ENCODE measurements at regions not wholly inside any gene's neighbourhood (a gene's known extent, or its start where the extent isn't known, plus 50 kb on each side); places are given as distances from the start of the nearest gene placed in this dataset.

- DNase-seq (ENCODE audit: low spot score) (no peak), ATAC-seq (no peak)
- no peaks in the 10 kb centered on the region for H3K36me3 ChIP-seq (ENCODE audit: insufficient read depth)
- H3K4me3 ChIP-seq: no peak overlapping the region
- H3K36me3 Mint-ChIP-seq (ENCODE audit: low read depth): no peaks in the 10 kb centered on the region
- no peaks in the 10 kb centered on the region for H3K27me3 Mint-ChIP-seq (ENCODE audit: insufficient read depth, low read depth, poor library complexity)
- H3K9me3 Mint-ChIP-seq: no peaks in the 10 kb centered on the region
- no peaks in the 10 kb centered on the region for H3K4me1 ChIP-seq (ENCODE audit: insufficient read depth)
- no peaks in the 10 kb centered on the region for H3K27me3 ChIP-seq (ENCODE audit: insufficient read depth)
- H3K4me1 Mint-ChIP-seq: no peaks in the 10 kb centered on the region
- H2AFZ ChIP-seq: no peak overlapping the region
- H4K20me1 ChIP-seq (replicated peaks; ENCODE audit: insufficient read depth): no peaks in the 10 kb centered on the region
- H3K4me3 Mint-ChIP-seq: no peak overlapping the region
- no peaks in the 10 kb centered on the region; the same call in none of the 2 replicates for H3K9me2 ChIP-seq (ENCODE audit: insufficient read depth)
- H3K79me2 ChIP-seq (replicated peaks; ENCODE audit: insufficient read depth): no peaks in the 10 kb centered on the region
- no peak overlapping the region for H3K27ac Mint-ChIP-seq
- TF ChIP-seq NANOG (IDR thresholded peaks at IDR 0.05; ENCODE audit: borderline replicate concordance): no peak
- TF ChIP-seq, protein P1, sequence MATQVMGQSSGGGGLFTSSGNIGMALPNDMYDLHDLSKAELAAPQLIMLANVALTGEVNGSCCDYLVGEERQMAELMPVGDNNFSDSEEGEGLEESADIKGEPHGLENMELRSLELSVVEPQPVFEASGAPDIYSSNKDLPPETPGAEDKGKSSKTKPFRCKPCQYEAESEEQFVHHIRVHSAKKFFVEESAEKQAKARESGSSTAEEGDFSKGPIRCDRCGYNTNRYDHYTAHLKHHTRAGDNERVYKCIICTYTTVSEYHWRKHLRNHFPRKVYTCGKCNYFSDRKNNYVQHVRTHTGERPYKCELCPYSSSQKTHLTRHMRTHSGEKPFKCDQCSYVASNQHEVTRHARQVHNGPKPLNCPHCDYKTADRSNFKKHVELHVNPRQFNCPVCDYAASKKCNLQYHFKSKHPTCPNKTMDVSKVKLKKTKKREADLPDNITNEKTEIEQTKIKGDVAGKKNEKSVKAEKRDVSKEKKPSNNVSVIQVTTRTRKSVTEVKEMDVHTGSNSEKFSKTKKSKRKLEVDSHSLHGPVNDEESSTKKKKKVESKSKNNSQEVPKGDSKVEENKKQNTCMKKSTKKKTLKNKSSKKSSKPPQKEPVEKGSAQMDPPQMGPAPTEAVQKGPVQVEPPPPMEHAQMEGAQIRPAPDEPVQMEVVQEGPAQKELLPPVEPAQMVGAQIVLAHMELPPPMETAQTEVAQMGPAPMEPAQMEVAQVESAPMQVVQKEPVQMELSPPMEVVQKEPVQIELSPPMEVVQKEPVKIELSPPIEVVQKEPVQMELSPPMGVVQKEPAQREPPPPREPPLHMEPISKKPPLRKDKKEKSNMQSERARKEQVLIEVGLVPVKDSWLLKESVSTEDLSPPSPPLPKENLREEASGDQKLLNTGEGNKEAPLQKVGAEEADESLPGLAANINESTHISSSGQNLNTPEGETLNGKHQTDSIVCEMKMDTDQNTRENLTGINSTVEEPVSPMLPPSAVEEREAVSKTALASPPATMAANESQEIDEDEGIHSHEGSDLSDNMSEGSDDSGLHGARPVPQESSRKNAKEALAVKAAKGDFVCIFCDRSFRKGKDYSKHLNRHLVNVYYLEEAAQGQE (IDR thresholded peaks at IDR 0.05; ENCODE audit: unreplicated experiment): no peak
- TF ChIP-seq ZNF331 (CRISPR knock-in tag; IDR thresholded peaks at IDR 0.05; ENCODE audit: low read depth): no peak
- no peak for TF ChIP-seq STAT1 (IDR thresholded peaks at IDR 0.05; ENCODE audit: unreplicated experiment)
- no peak for TF ChIP-seq EZH2 (IDR thresholded peaks at IDR 0.05; ENCODE audit: low read depth, unreplicated experiment)
- no peak for TF ChIP-seq POLR2AphosphoS5 (IDR thresholded peaks at IDR 0.05; ENCODE audit: low read depth)
- no peak for TF ChIP-seq EZH2phosphoT487 (IDR thresholded peaks at IDR 0.05; ENCODE audit: unreplicated experiment)
- TF ChIP-seq CREB1 (CRISPR knock-in tag; IDR thresholded peaks at IDR 0.05; ENCODE audit: low read depth): no peak
- TF ChIP-seq CTCF (conservative IDR thresholded peaks at IDR 0.05; ENCODE audit: low read depth in 2 of 2): no peak
- no peak for TF ChIP-seq JUNB (IDR thresholded peaks at IDR 0.05; ENCODE audit: unreplicated experiment)
- no peak for TF ChIP-seq ZNF462 (CRISPR knock-in tag; IDR thresholded peaks at IDR 0.05)
- TF ChIP-seq ZNF114 (CRISPR knock-in tag; IDR thresholded peaks at IDR 0.05): no peak
- TF ChIP-seq, protein P2, sequence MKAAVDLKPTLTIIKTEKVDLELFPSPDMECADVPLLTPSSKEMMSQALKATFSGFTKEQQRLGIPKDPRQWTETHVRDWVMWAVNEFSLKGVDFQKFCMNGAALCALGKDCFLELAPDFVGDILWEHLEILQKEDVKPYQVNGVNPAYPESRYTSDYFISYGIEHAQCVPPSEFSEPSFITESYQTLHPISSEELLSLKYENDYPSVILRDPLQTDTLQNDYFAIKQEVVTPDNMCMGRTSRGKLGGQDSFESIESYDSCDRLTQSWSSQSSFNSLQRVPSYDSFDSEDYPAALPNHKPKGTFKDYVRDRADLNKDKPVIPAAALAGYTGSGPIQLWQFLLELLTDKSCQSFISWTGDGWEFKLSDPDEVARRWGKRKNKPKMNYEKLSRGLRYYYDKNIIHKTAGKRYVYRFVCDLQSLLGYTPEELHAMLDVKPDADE (IDR thresholded peaks at IDR 0.05): no peak
- no peaks in the 10 kb centered on the region for H3F3A ChIP-seq (replicated peaks; ENCODE audit: low read depth)
- no peak overlapping the region for H3K27ac ChIP-seq (ENCODE audit: low read depth)
- no peak overlapping the region for H3K4me2 ChIP-seq
These were observed 347.1 kb downstream of the FGFR2 start for GRCh38 chr10:121250995-121251764.

All from GM23338 (cell line).